Muscle of back (tissue), 3 donors: ENCODE measurements at regions not wholly inside any gene's neighbourhood (a gene's known extent, or its start where the extent isn't known, plus 50 kb on each side); places are given as distances from the start of the nearest gene placed in this dataset.

Experiments used
- DNase-seq, 3 donors: peaks; one replicate each; pipeline versions ENCODE4 v3.0.0 to v3.0.0-alpha.2; 2013

DNA sequence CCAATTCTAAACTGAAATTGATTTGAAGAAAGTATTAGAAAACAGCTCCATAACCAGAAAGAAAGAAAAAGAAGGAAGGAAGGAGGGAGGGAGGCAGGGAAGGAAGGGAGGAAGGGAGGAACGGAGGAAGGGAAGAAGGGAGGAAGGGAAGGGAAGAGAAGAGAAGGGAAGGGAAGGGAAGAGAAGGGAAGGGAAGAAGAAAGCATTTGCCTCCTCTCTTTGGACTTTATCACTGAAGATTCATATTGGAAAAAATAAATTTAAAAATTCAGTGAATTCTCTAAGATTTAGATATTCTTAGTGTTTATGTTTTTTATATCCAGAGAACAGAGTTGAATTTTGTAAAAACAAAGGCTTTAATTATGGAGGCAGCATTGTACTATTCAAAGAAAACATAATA, 68.5 kb upstream of the NXT1 start:
- DNase-seq: no peak

DNA sequence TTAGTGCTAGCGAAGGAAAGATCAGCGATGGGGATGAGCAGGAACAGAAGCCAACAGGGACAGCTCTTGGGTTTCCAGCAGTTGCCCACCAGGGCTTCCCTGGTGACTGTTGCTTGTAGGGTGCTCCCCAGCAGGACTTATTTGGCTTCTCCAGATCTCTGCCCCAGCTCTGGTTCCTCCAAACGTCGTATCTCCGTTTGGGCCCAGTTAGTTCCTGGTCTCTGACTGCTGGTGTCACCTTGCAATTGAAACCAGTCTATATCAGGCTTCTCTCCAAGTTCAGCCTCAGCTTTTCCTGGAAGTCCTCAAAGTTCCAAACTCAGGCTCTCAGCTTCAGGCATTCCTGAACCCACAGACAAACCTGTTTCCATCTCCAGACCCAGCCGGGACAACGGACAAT, 70.8 kb upstream of the NXT1 start:
- DNase-seq: no peak

DNA sequence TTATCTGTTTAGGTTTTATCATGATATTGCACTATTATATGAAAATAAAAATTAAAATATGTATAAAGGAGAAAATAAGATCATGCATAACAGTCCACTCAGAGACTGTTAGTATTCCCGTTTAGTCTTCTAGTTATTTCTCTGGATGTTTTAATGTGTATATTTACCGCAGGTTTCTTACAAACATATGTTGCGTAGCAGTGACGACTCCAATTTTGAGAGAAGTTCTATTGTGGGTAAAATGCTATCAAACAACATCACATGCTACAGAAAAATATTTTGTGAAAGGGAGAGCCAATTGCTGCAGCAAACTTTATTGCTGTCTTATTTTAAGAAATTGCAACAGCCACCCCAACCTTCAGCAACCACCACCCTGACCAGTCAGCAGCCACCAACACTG, 72.4 kb upstream of the NXT1 start:
- DNase-seq: no peak

DNA sequence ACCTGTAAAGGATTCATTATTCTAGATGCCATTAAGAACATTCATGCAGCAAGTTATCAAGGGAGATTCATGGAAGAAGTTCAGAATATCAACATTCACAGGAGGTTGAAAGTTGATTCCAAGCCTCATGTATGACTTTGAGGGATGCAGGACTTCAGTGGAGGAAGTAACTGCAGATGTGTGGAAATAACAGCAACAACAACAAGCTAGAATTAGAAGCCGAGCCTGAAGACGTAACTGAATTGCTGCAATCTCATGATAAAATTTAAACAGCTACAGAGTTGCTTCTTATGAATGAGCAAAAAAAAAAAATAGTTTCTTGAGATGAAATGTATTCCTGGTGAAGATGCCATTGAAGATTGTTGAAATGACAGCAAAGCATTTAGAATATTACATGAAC, 73.3 kb upstream of the NXT1 start:
- DNase-seq: no peak

DNA sequence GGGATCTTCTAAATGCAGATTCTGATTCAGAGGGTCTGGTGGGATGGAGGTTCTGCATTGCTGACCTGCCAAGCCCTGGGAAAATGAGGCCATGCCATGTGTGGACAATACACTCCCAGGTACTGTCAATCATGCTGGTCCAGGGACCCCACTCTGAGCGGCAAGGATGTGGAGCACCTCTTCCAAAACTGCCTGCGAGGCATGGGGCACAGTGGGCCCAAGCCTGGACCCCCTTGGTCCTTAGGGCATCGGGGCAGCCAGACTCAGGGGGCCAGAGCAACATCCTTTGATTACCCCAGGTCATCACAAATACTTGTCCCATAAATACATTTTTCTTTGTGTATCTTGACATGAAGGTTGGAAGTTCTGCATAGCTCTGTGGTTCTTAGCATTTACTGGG, 76.8 kb upstream of the NXT1 start:
- DNase-seq: no peak

DNA sequence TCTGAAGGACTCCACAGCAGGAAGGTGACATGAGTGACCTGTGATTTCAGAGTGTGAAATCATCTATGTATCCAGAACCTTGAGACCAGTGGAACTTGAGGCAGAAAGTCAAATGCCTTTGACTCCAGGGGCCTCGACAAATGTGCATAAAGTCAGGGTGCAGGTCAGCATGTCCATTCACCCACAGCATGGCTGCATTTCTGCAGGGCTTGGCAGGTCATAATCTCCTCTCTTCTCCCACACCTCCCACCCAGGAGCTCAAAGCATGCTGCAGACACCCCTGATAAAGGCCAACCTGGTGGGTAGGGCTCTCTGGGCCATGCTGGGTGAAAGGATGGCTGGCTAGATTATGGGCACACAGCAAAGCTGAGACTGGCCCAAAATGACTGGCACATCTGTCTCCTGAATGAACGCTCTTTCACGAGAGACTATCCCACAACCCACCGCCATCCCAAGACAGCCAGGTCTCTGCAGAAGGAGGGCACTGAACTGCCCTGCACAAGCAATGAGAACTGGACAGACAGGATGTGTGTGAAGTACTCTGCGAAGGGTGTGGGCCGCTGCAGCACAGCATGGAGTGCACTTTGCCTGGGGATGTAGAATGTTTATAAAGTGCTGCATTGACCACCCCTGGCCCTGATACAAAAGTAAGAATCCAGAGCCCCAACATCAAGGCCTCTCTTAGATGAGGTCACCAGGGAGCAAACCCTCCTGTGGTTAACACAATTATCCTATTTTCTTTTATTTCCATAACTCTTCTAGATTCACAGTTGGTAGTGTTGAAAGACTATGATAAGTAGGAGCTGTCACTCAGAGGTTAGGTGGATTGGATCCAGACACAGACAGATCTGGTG, 78.2 kb upstream of the NXT1 start:
- DNase-seq: no peak

DNA sequence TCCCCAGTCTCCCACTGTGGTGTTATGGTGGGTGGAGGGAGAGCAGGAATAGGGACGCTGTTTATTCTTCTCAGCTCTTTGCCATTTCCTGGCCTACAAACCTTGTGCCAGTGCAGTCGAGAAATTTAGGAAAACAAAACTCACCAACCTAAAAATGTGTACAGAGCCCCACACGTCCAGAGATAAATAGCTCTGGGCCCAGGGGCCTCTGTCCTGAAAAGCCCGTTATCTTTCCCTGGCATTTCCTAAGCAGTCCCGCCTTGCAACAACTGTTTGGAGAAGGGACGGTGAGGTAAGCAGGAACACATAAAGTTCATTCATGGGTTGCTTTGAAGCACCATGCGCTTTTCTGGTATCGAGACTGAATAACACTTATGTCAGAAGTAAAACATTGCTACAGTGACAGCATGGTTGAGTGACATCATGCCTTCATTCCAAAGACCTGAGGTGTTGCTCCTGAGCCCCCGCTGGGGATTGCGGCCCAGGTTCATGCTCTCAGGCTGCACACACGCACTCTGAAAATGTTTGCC, 80.1 kb upstream of the NXT1 start:
- DNase-seq: peak in 1 of 3 donors; percentile 49

DNA sequence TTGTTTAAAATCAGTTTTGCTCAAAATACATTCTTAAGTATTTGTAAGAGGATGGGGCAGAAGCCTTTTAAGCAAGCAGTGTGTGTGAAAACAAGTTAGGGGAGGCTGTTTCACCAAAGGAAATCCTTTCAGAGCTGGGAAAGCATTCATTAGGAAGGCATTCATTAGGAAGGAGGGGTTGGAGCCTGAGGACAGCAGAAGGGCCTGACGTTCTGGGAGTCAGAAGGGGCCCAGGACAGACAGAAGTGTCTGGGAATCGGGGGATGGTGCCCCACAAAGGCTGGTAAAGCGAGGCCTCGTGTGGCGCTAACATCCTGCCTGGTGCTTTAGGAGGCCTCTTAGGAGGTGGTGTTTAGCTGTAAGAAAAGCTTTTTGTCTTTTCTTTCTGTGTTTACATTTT, 80.6 kb upstream of the NXT1 start:
- DNase-seq: no peak

DNA sequence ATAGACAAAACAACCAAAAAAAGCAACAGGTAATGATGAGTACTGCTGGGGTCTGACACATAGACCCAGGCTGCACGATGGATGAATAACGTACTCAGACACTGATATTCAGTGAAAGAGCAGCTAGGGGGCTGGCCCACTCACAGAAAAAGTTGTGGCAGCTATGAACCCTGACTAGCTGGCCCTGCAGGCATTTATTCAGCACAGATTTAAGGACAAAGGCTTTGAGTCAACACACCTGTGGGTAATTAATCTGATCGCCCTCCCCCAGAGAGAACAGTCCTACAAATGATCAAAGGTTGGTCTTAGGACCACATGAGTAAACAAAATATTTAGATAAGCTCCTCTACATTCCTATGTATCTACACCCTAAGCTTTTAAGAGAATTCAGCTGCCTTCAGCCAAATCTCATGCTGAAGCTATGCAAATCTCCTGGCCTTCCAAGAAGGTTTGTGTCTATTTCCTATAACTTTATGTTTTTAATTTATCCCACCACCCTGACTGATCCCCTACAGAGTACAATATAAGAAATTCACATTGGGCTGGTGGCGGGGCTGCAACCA, 81.7 kb upstream of the NXT1 start:
- no peak for DNase-seq

DNA sequence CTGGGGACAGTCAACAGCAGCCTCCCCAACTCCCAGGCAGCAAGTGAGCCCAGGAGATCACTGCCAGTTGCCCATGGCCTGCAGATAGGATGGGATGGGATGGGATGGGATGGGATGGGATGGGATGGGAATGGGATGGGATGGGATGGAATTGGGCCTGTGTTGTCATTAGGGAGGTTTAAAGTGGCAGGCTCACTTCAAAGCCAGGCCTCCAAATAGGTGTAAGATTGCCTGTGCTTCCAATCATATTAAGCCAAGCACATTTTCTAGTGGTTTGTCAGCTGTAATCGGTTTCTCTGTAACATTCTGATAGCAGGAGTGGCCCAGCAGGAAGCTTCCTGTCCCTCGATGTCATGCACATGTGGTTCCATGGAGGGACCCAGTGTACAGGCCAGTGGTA, 82.7 kb upstream of the NXT1 start:
- no peak for DNase-seq

DNA sequence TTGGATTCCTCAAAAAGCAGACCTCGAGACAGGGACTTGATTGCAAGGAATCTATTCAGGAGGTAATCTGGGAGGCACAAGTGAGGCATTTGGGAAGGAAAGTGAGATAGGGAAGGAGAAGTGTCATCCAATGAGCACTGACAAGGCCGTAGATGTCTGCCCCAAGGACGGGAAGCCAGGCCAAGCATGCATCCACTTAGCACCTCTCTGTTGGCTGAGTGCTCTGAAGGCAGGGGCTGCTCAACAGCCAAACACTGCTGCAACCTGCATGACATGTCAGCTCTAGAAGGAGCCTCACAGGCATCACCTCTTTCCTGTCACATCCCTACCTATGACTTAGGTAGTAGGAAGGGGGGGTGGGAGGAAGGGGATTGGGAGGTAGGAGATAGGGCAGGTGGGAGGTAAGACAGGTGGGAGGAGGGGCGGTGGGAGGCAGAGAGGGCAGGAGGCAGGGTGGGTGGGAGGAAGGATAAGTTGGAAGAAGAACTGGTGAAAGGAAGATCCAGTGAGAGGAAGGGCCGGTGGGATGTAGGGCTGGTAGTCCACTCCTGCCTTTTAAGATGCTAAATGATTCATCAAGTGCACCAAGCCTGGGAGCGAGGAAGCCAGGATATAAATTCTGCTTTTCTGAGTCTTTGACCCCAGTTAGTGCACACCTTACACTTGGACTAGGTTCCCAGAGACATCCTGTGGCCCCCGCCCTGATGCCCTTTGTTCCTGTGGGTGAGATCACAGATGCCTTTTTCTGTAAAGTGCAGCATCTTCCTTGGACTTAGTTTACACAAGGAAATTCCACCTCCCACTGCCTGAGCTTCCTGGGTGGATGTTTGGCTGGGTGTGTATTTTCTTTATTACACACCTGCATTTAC, 83.8 kb upstream of the NXT1 start:
- no peak for DNase-seq

DNA sequence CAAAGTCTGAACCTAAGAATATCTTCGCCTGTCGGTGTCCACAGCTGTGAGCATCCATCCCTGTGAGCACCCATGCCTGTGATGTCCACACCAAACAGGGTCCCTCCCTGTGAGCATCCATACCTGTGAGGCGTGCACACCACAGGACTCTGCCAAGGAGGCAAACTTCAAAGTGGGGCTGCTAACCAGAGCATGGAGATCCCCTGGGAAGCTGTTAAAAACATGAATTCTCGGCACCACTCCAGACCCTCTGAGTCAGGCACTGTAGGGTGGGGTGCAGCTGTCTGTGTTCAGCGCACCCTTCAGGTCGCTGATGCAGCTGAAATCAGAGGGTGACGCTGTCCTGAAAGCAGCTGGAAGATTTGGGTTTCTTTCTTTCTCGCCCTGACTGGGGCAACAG, 85.4 kb upstream of the NXT1 start:
- DNase-seq: no peak

DNA sequence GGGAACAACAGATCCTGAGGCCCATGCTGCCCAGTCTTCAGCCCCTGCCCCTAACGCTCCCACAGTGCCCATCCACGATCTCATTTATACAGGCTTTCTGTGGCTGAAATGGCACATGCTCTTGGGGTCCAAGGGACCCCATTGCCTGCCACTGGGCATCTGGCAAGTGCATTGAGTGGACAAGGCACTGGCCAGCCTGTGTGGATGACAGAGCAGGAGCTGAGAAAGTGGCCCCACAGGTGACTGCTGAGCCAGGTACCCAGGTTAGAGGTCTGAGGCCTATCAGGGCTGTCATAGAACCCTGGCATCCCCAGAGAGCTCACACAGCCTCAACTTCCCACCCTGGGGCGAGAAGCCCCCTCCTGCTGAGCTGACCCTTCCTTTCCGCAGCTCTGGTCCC, 86.0 kb upstream of the NXT1 start:
- DNase-seq: no peak

DNA sequence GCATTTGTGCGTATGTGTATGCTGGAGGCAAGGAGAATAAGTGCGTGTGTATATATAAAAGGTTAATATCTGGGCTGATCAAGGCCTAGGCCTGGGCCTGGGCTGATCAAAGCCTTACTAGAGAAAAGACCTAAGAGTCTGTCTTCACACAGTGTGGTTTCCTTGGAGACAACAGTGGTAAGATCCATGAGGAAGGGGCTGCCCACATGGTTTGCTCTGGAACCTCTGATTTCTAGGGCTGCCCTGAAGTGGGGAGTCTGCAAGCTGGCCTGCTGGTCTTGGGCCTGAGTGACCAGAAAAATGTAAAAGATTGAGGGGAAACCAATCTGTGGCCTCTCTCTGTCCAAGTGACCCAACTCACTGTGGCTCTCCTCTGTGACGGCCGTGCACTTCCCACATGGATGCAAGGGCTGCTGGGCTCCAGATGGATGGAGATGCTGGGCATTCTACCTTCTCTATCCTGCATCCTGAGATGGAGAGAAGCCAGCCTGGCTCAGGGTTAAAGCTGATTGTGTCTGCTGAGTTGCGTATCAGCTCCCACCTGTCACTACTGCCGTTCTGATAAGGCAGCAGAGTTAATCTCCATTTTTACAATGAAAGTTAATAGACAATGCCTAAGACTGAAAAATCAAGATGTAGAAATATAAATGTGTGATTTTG, 90.3 kb upstream of the NXT1 start:
- no peak for DNase-seq

DNA sequence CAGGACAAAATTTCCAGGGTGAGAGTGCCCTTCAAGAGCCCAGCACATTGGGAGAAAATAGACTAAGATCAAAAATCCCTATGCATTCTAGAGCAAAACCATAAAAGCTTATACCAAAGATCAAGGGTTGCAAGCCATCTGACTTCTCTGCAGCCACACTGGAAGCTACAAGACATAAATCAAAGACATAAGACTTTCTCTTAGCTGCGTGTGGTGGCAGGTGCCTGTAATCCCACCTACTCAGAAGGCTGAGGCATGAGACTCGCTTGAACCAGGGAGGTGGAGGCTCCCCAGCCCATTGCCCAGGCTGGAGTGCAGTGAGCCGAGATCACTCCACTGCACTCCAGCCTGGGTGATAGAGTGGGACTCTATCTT, 91.9 kb upstream of the NXT1 start:
- DNase-seq: no peak

DNA sequence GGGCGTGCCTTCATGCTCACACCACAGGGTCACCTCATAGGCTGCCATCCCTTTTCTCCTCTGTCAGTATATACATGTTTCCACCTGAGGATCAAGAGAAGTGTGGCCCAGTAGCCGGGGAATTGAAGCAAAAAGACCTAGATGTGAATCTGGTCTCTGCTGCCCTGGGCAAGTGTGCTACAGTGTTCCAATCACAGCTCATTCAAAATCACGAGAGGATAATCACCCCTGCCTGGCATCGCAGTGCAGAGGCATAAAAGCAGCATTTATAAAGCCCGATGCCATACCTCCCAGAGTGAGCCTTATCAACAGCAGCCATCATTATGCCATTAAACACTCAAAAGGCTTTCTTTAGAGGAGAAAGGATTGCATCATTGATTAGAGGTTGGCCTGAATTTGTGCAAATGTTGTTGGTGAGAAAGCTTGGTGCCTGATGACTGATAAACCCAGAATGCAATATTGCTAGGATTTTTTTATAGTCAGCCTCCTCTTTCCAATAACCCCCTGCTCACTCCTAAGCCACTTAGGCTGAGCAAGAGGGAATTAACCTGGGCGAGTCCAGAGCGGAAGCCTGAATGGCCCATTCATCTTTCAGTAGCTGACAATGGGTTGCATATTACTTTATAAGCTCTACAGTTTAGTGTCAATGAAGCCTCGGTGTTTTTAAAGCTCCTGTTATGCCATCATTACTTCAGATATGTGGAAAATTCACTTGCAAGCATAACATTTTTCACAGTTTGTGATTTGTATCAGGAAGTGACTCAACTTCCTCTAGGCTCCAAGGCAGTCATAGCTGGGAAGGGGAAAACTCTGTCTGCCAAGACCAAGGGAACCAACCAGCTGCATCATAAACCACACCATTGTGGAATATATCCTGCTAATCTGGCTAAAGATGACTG, 92.5 kb upstream of the NXT1 start:
- DNase-seq: peak in 2 of 3 donors; percentile 51 to 78

DNA sequence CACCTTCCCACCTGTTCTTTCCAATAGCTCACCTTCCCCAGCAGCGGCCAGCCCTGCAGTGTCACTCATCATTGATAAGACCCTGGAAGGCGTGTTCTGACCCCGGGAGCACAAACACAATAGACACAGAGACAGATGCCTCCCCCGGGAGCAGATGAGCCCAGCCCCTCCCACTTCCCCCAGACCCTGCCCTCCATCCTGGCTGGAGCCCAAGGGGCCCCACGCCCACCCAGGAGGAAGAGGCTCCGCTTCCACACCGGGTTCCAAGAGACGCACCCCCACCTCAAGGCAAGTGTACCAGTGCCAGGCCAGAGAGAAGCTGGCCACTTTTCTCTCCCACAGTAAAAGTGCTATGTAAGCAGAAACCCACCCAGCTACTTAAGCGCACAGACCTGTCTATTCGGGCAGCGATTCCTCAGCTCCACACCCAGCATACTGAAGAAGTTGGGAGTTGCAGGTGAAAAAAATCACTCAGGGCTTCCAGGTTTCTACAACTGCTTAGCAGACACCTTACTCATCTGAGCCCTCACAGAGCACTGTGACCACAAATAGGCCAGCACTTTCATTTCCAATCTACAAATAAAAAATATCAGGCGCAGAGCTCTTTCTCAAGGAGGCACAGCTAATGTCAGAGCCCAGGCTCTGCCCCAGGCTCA, 93.4 kb upstream of the NXT1 start:
- DNase-seq: no peak

DNA sequence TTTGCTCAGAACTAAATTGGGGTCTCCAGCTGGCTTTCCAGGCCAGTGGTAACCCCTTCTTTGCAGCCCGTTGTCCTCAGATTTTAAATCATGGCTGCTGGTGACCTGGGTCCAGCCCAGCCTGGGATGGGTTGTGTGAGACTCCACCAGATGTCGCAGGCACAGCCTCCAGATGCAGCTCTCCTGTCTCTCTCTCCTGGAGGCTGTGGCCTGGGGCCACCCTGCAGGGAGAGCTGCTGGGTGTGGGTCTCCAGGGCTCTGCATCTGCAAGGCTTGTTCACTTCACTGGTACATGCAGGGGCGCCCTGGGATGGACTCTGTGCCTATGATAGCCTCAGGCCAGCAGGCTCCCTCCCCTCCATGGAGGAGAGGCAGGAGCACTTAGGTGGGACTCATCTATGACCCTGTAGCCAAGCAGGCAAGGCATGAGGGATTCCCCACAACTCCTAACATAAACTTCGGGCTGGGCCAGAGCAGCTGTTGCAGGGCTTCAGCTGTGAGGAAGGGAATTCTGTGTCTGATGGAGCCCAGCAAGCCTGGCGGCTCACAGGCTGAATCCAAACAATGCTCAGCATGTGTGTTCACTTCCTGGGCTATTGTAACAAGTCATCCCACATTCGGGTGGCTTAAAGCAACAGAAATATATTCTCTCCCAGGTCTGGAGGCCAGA, 94.7 kb upstream of the NXT1 start:
- peak; percentile 39 to 79 (median 47) for DNase-seq

DNA sequence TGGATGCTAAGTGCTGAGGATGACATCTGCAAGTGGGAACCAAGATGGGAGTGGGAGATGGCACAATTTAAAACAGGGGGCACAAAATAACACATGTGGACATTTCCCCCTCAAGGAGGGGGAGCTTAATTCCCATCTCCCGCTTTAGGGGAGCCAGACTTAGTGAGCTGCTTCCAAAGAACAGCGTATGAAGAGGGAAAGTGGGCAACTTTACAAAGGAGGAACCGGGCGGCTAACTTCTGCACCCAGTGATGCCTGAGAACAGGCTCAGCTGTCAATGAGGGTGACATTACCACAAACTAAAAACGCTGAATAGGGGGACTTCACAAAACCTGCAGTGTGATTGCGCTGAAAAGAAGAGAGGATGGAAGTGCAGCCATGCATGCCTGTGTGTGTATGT, 95.5 kb upstream of the NXT1 start:
- no peak for DNase-seq

DNA sequence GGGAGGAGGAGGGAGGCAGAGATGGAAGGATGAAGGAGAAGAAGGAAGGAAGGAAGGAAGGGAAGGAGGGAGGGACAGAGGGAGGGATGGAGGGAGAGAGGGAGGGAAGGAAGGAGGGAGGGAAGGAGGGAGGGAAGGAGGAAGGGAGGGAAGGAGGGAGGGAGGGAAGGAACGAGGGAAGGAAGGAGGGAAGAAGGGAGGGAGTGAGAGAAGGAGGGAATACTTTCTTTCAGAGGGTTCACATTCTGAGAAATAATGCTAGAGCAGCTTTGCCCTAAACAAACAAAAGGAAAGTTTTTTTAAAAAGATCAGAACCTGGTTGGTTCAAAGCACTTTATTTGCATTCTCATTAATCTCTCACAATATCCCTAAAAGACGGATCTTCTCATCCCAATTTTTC, 96.1 kb upstream of the NXT1 start:
- no peak for DNase-seq
